ENCODE measurements at regions not wholly inside any gene's neighbourhood (a gene's known extent, or its start where the extent isn't known, plus 50 kb on each side); places are given as distances from the start of the nearest gene placed in this dataset.
A peak's percentile ranks its signal among the peaks of the same experiment; 100 is the strongest.

GRCh38 chr11:11789735-11790369, 51.9 kb upstream of the USP47 start:
- Histone ChIP-seq H3K27ac (no peak overlapping the region), H3K27me3 (no peaks in the 10 kb centered on the region), H3K9me3 (no peaks in the 10 kb centered on the region), H3K36me3 (no peaks in the 10 kb centered on the region), H3K4me1 (no peaks in the 10 kb centered on the region), H3K4me3 (replicated peaks in 1 of 3) (no peak overlapping the region)
- DNase-seq: peak in 1 of 2 donors; percentile 14
- WGBS, 2 donors: 65 to 69% methylated on average over 5 of the region's 5 CpGs
- TF ChIP-seq POLR2A (IDR thresholded peaks at IDR 0.05): no peak
- TF ChIP-seq, protein P1, sequence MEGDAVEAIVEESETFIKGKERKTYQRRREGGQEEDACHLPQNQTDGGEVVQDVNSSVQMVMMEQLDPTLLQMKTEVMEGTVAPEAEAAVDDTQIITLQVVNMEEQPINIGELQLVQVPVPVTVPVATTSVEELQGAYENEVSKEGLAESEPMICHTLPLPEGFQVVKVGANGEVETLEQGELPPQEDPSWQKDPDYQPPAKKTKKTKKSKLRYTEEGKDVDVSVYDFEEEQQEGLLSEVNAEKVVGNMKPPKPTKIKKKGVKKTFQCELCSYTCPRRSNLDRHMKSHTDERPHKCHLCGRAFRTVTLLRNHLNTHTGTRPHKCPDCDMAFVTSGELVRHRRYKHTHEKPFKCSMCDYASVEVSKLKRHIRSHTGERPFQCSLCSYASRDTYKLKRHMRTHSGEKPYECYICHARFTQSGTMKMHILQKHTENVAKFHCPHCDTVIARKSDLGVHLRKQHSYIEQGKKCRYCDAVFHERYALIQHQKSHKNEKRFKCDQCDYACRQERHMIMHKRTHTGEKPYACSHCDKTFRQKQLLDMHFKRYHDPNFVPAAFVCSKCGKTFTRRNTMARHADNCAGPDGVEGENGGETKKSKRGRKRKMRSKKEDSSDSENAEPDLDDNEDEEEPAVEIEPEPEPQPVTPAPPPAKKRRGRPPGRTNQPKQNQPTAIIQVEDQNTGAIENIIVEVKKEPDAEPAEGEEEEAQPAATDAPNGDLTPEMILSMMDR (IDR thresholded peaks at IDR 0.05): peak in 3 of 6 experiments; percentile 16 to 30 (median 18)
- intact Hi-C loops (cut with DNase I): loop anchor here (5.0 to 10.0 kb wide), 4 partner anchors 168 to 995 kb away; partner anchors contain the start of gene GALNT18

- TF ChIP-seq POLR2A (IDR thresholded peaks at IDR 0.05): no peak
- TF ChIP-seq, protein P1 (IDR thresholded peaks at IDR 0.05): peak in 1 of 6 experiments; percentile 4
- peak in 1 of 2 donors; percentile 3 for DNase-seq
- WGBS, 2 donors: 56 to 60% methylated on average over 7 of the region's 7 CpGs
Observed at GRCh38 chr11:11788063-11788710, 53.6 kb upstream of the USP47 start.

GRCh38 chr11:11787305-11788062, 54.3 kb upstream of the USP47 start:
- Histone ChIP-seq H3K4me1 (no peaks in the 10 kb centered on the region), H3K36me3 (no peaks in the 10 kb centered on the region), H3K9me3 (no peaks in the 10 kb centered on the region), H3K4me3 (replicated peaks in 1 of 3) (no peak overlapping the region), H3K27me3 (no peaks in the 10 kb centered on the region), H3K27ac (no peak overlapping the region)
- TF ChIP-seq, protein P1 (IDR thresholded peaks at IDR 0.05): peak; percentile 65 to 94 (median 88)
- TF ChIP-seq POLR2A (IDR thresholded peaks at IDR 0.05): no peak
- intact Hi-C loops (cut with DNase I): loop anchor here (2.0 to 10.0 kb wide), 4 partner anchors 165 to 993 kb away; partner anchors contain the start of gene GALNT18
- peak; percentile 74 to 82 for DNase-seq
- 72% methylated on average over 7 of the region's 7 CpGs for whole genome bisulfite sequencing, 2 donors

More at GRCh38 chr11:11788063-11788710, 53.6 kb upstream of the USP47 start:
- no peaks in the 10 kb centered on the region for H3K36me3 ChIP-seq
- no peaks in the 10 kb centered on the region for H3K9me3 ChIP-seq
- no peak overlapping the region for H3K4me3 ChIP-seq (replicated peaks in 1 of 3)
- no peaks in the 10 kb centered on the region for H3K27me3 ChIP-seq
- H3K4me1 ChIP-seq: no peaks in the 10 kb centered on the region
- intact Hi-C loops (cut with DNase I): loop anchor here (5.0 to 10.0 kb wide), 3 partner anchors 166 to 993 kb away; partner anchors contain the start of gene GALNT18
- H3K27ac ChIP-seq: no peak overlapping the region

GRCh38 chr11:11786771-11787170, 55.0 kb upstream of the USP47 start:
- Histone ChIP-seq H3K4me3 (replicated peaks in 1 of 3) (no peak overlapping the region), H3K4me1 (no peaks in the 10 kb centered on the region), H3K36me3 (no peaks in the 10 kb centered on the region), H3K27me3 (no peaks in the 10 kb centered on the region), H3K27ac (no peak overlapping the region), H3K9me3 (no peaks in the 10 kb centered on the region)
- intact Hi-C loops (cut with DNase I): loop anchor here (2.0 to 10.0 kb wide), 4 partner anchors 164 to 992 kb away; partner anchors contain the start of gene GALNT18
- no peak for DNase-seq
- no peak for TF ChIP-seq POLR2A (IDR thresholded peaks at IDR 0.05)
- TF ChIP-seq, protein P1 (IDR thresholded peaks at IDR 0.05): peak in 5 of 6 experiments; percentile 12 to 49 (median 31)
- 74 to 85% methylated on average over 4 of the region's 4 CpGs for WGBS, 2 donors

All from thyroid gland (tissue), 4 donors.